Left lobe of liver (tissue), 2 donors: ENCODE measurements at regions not wholly inside any gene's neighbourhood (a gene's known extent, or its start where the extent isn't known, plus 50 kb on each side); places are given as distances from the start of the nearest gene placed in this dataset.

Experiments used
- ATAC-seq: fragments of 200-7000 bp; cut with Tn5 transposase; one replicate; pipeline ENCODE4 v1.9.1; 2020; ENCODE audit warnings: mild to moderate bottlenecking, moderate library complexity
- DNase-seq: peaks from one replicate; pipeline ENCODE4 v3.0.0-alpha.2; 2020; ENCODE audit warnings: low spot score
- donor health status: DM: no; HTN: no; CAD: no; lungs with moderate emphysema.
- donor health status: DM: no; HTN: yes; CAD: no.

GRCh38 chr2:41865263-41865662 is 182.6 kb upstream of the PKDCC start:
- ATAC-seq = no peak
- no peak for DNase-seq

- no peak for DNase-seq
- no peak for ATAC-seq
Observed at GRCh38 chr2:41867553-41867952, 180.3 kb upstream of the PKDCC start.

- ATAC-seq (peak; percentile 98), DNase-seq (peak; percentile 72)
Observed at GRCh38 chr2:41869542-41870264, 178.1 kb upstream of the PKDCC start.

GRCh38 chr2:41870265-41870585 is 177.6 kb upstream of the PKDCC start:
- DNase-seq (no peak), ATAC-seq (no peak)

- ATAC-seq = no peak
- DNase-seq = no peak
Observed at GRCh38 chr2:41871080-41871479, 176.7 kb upstream of the PKDCC start.

GRCh38 chr2:41872646-41873045 is 175.2 kb upstream of the PKDCC start:
- ATAC-seq (no peak), DNase-seq (no peak)

- ATAC-seq = no peak
Observed at GRCh38 chr2:41873102-41874031, 174.5 kb upstream of the PKDCC start.

GRCh38 chr2:41877114-41877678 is 170.6 kb upstream of the PKDCC start:
- no peak for ATAC-seq

More at GRCh38 chr2:41873102-41874031, 174.5 kb upstream of the PKDCC start:
- no peak for DNase-seq

GRCh38 chr2:41878056-41878455 is 169.8 kb upstream of the PKDCC start:
- DNase-seq (no peak), ATAC-seq (no peak)

More at GRCh38 chr2:41877114-41877678, 170.6 kb upstream of the PKDCC start:
- no peak for DNase-seq

- DNase-seq (no peak), ATAC-seq (no peak)
Observed at GRCh38 chr2:41878716-41879234, 169.0 kb upstream of the PKDCC start.

- DNase-seq (no peak), ATAC-seq (no peak)
Observed at GRCh38 chr2:41879235-41879916, 168.4 kb upstream of the PKDCC start.

- DNase-seq = peak; percentile 71
- ATAC-seq = peak; percentile 78
Observed at GRCh38 chr2:41880561-41881243, 167.1 kb upstream of the PKDCC start.

GRCh38 chr2:41881249-41881648 is 166.6 kb upstream of the PKDCC start:
- ATAC-seq = peak; percentile 71
- peak; percentile 72 for DNase-seq

GRCh38 chr2:41884718-41885117 is 163.1 kb upstream of the PKDCC start:
- ATAC-seq (no peak), DNase-seq (no peak)

GRCh38 chr2:41886145-41886664 is 161.6 kb upstream of the PKDCC start:
- no peak for DNase-seq
- ATAC-seq = peak; percentile 11

GRCh38 chr2:41886757-41887156 is 161.1 kb upstream of the PKDCC start:
- ATAC-seq (peak; percentile 64), DNase-seq (no peak)

- ATAC-seq (no peak), DNase-seq (no peak)
Observed at GRCh38 chr2:41890341-41890740, 157.5 kb upstream of the PKDCC start.

- ATAC-seq (no peak), DNase-seq (no peak)
Observed at GRCh38 chr2:41892476-41892875, 155.3 kb upstream of the PKDCC start.

GRCh38 chr2:41894563-41895333 is 153.1 kb upstream of the PKDCC start:
- ATAC-seq (peak; percentile 89), DNase-seq (peak; percentile 79)
